HG02938 (cell line): ENCODE measurements at regions not wholly inside any gene's neighbourhood (a gene's known extent, or its start where the extent isn't known, plus 50 kb on each side); places are given as distances from the start of the nearest gene placed in this dataset.
"Not testable (repeated sequence)": the region's sequence is repeated elsewhere in the genome, so short reads cannot be mapped to it uniquely, and the experiment has no call there.

ENCODE experiments used
- ATAC-seq: cut with Tn5 transposase; IDR thresholded peaks from one replicate; pipeline ENCODE4 v1.9.1; 2021; ENCODE audit warnings: mild to moderate bottlenecking, moderate library complexity; ENCODE audit not compliant: unreplicated experiment

DNA sequence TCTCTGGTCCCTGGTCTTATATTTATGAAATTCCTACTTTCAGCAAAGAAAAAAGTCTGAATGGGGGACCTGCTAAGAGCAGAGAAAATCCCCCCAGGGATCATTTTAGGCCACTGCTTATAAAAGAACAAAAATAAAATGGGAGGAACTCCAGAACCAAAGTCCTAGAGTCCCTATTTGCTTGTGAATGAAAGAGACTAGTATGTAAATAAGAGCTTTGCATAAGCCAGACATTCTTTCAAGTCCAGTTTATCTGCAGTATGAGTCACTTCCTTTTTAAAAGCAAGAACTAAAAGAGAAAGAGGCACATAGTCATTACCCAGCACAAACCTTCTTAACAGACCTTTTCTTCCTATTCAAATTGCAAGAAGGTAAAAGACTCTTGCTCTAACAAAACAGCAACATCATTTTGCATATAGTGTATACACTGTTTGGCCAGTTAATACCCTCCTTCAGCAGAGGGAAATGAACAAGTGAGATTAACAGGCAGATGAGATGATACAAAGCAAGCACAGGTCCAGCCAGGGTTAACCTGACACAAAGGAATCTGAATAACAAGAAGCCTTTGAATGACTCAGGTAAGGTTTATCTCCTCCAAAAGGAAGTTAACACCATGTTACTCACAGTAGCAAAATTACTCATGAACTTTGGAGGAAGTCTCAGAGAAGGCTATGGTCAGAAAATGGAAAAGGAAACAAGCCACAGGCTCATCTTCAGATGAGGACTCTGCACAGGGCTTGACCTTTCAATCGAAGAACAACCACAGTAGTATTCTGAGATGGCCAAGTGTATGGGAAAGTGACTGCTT, 87.3 kb downstream of the PHLDA1 start:
- ATAC-seq = peak; percentile 98

DNA sequence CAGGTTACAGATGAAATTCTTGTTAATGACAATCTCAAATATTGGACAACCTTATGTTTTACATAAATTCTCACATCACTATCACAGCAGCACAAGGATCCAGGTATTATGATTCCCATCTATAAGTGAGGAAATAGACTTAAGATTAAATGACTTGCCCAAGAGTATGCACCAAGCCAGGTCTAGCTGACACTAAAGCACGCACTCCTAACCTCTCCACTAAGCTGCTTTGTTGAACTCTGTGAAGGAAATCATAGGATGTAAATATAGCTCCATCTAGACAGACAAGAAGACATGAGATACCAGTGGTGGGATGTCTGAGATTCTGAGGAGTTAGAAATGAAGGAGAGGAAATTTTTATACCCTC, 87.9 kb downstream of the PHLDA1 start:
- ATAC-seq = no peak

DNA sequence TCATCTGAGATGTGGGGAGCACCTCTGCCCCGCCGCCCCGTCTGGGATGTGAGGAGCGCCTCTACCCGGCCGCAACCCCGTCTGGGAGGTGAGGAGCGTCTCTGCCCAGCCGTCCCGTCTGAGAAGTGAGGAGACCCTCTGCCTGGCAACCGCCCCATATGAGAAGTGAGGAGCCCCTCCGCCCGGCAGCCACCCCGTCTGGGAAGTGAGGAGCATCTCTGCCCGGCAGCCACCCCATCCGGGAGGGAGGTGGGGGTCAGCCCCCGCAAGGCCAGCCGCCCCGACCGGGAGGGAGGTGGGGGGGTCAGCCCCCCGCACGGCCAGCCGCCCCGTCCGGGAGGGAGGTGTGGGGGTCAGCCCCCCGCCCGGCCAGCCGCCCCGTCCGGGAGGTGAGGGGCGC, 89.9 kb downstream of the PHLDA1 start:
- not testable (repeated sequence) for ATAC-seq

DNA sequence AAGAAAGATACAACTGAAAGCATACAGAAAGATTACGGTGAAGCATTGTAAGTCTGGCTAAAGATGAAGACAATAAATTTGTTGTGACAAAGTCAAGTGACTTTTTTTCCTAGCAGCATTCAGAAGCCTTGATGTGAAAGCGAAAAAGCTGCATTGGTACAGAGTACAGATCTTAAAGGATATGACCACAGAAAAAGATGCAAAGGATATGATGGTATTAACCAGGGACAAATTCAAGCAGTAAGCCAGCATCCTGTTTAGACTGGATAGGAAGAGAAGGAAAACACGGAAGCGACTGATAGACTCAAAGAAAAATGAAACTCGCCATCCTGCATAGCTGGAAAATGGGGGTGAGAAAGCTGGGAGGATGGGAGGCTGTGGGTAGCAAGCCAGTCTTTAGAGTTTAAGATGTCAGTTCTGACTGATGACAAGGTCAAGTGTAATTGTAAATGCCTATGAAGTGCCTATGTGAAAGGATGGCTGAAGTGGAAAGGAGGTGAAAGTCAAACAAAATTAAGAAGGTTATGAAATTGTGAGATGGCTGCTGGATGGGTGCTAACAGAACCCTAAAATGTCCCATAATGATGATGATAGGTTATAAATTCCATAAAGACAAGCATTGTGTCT, 92.4 kb downstream of the PHLDA1 start:
- ATAC-seq = no peak

DNA sequence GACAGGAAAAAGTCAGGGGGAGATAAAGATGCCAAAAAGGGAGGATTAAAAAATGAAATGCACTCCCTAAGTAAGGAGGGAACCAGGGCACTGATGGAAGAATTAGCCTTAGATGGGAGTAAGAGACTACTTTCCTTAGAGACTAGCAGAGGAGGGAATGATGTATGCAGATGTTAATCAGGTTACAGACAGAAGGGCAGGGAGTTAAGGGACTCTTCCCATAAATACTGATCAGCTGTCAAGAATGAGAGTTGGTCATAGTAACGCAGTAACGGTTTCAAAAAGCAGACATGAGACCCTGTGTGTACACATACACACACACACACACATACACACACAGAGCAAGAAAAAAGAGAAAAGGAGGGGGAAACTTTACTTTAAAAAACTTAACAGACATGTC, 93.4 kb downstream of the PHLDA1 start:
- no peak for ATAC-seq

DNA sequence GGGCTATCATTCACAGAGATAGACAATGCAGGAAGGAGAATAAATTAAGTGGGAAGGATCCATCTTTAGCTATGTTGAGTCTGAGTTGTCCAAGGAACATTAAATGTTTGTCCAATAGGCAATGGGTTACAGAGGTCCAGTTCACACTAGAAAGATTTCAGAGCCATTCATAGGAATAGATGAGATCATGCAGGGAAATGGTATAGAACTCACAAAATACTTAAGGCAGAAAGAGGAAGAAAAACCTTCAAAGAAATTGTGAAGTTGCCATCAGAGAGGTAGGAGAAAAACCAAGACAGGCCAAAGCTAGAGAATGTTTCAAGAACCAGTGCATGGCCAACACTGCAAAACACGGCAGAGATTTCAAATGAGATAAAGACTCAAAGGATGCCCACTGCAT, 94.1 kb downstream of the PHLDA1 start:
- ATAC-seq = no peak

DNA sequence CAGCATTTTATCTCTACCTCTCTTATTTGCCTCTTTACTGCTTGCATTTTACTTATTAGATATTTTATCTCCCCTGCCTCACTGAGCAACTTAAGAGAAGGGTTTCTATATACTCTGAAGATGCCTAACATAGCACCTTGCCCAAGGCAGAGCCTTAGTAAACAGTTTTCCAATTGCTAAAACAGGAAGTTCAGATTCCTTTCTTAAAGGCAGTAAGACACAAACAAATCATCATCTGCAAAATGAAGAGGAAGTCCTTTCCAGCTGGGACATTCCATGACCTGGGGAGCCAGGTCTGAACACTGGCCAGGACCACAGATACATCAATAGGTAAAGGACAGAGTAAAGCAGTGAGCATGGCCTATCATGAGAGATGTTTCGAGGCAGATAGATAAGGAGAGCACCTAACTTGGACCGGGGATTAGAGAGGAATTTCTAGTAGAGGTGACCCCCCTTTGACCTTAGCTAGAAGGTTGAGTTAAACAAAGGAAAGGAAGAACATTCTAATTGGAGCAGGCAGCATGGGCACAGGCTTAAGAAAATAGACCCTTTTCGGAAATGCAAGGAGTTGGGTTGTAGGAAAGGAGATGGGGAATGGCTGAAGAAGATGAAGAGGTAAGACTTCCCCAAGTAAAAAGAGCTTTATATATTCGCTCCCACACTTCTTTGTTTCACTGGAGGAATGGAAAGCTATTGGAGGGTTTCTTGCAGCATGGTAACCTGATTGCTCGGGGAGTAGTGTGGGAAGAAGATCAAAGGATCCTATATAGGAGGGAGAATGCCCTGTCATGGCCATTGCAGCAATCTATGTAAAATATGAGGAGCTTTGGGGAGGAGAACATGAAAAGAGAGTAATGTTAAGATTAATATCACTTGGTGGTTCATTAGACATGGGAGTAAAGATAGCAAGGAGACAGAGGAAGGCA, 94.8 kb downstream of the PHLDA1 start:
- no peak for ATAC-seq

DNA sequence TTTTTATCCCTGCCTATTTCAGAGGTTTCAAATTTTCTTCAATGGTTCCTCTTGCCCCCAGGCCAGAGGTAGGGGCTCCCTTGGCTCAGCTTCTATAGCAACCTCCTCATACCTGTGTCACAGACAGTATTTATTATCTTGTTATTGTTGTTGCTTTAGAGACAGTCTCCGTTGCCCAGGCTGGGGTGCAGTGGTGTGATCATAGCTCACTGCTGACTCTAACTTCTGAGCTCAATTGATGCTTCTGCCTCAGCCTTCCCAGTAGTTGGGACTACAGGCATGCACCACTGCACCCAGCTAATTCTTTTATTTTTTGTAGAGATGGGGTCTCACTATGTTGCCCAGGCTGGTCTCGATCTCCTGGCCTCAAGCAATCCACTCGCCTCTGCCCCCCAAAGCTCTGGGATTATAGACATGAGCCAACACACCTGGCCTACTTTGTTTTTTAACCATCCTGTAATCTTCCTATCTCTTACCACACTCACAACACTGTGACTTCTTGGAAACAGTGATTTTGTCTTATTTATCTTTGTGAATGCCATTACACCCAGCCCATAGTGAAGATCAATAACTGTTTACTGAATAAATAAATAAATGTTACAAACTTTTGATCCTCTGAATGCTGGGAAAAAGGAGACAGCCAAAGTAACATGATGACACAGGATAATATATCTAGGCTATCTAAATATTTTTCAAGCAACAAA, 95.9 kb downstream of the PHLDA1 start:
- ATAC-seq = no peak

DNA sequence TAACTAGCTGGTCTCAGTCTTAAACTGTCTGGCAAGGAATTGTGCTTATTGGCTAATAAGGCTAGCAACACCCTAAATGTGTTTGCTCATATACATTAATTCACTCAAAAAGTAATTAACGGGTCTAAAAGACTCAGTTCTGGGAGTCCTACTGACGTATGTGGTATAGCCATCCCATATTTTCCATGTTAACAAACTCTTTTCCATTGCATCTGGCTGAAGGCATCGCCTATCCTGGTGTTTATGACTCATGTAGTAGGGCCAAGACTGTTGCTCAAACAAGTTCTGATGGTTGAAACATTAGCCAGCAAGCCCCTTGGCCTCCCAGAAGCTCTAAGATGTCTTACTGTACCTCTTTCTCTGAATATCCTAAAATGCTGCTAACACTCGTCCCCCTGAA, 98.5 kb downstream of the PHLDA1 start:
- no peak for ATAC-seq

DNA sequence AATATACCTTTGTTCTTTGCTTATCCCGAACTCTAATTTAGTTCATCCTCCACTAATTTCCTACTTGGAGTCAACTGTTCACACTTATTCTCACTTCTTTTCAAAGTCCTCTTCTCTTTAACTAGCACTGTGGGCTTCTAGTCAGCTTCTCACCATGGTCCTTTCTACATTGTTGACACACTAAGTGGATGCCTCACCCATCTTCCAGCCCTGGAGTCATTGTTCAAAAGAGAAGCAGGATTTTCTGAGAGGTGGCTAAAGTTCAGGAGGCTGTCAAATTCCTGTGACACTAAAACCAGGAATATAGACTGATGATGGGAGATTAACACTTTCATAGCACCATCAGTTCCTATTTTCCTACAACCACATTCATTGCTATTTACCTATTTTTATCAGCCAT, 99.3 kb downstream of the PHLDA1 start:
- ATAC-seq = no peak

DNA sequence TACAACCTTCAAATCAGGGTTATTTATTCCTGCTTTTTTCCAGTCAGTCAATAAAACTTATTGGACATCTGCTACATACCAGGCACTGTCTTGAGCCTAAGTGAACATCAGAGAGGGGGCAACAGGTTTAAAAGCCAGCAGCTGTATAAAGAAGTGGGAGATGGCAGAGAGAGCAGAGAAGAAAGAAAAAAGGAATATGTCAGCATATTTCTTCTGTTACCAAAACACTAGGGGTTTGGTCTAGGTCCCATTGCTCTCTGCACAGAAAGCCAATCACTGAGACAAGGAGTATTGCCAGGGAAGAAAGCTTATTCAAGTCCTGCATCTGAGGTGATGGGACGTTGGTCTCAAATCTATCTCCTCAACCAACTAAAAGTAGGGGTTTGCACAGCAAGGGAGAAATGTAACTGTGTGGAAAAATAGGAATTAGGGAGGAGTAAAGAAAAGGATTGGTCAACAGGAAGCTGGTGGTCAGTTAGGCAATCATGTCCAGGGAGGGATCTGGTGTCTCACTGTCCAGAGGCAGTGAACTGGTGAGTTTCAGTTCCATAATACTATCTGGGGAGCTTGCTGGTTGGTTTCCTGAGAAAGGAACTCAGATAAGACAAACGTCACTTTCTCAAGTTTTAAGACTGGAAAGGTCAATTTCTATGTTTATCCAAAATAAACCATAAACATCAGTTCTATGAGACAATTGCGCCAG, 107.5 kb downstream of the PHLDA1 start:
- no peak for ATAC-seq

DNA sequence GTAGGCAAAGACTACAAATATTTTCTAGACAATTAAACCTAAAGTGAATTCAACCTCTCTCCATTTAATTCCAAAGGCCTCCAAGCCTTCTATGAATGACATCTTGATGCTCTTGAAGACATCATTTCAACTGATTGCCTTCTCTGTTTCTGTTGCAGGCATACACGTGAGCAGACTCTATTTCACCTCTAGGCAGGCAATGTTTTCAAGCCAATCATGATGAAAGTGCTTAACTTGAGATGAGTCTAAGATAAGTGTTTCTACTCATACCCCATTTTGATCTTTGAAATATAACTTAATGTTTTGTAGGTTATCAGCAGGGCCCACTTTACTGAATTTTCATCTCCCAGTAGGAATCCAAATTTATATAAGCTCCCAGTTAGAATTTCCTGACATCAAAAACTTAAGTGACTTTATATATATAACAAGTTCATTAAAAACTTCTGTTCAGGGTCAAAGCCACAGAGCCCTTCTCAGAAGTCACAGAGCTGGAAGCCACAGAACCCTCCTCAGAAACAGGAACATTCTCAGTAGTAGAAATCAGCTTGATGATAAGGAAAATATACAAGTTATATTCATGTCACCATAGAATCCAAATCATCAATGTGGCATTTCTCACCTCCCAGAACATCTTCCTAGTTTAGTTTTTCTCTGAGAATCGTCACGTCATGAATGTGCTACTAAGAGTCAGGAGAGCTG, 108.5 kb downstream of the PHLDA1 start:
- ATAC-seq = no peak

DNA sequence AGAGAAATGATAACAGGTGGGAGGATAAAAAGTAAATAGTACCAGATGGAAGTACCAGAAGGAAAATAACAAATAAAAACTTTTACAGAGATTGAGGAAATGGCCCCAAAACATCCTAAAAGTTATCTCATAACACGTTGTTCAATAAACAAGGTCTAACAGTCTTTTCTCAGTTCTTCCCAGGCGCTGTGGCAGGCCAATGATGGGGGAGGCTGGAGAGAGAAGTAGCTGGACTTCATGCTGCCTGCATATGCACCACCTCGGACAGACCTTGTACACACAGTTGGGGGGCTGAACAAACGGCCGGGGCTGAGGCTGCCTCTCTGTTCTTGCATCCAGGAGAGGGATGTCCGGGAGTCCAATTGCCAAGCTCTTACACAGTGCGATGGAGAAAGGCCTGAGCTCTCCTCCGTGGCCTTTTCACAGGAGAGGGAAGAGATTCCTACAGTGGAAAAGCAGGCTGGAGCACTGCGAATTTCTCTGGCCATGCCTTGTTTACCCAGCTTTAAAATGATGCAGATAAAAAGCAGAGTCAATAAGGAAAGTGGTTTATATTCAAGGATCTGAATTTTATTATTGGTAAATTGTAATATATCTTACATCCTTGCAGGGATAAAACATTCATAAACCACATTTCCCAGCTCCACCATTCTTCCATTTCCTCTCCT, 109.8 kb downstream of the PHLDA1 start:
- no peak for ATAC-seq

DNA sequence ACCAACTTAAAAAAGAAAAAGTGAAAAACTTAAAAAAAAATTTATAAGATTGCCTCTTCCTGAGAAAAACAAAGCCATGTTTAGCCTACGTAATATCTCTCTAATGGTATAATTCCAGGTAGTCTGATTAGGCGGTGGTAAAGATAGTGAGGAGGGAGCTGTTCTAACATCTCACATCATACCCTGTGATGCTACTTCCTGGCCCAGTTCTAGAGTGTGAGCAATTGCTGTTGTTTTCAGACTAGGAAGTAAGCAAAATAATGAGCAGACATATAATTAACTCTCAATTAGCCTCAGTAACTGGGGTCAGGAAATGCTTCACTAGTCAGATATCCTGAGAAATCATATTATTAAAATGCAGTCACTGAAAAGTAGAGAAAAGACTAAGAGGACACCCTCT, 113.9 kb downstream of the PHLDA1 start:
- ATAC-seq = no peak

DNA sequence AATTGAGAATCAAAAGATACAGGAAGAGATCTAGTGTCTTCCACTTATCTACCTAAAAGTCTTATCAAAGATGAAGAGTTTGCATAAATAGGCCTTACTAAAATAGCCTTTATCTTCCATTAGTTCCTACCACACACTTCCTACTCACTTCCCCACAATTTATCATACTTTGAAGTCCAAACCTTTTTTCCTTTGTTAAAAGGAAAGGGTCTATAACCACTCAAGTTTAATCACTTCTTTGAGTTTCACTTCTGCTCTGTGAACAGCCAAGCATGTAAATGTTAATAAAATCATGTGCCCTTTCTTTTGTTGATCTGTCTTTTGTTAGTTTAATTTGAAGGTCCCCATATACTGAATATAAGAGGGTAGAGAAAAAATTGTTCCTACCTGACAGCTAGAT, 114.5 kb downstream of the PHLDA1 start:
- ATAC-seq = peak; percentile 75

DNA sequence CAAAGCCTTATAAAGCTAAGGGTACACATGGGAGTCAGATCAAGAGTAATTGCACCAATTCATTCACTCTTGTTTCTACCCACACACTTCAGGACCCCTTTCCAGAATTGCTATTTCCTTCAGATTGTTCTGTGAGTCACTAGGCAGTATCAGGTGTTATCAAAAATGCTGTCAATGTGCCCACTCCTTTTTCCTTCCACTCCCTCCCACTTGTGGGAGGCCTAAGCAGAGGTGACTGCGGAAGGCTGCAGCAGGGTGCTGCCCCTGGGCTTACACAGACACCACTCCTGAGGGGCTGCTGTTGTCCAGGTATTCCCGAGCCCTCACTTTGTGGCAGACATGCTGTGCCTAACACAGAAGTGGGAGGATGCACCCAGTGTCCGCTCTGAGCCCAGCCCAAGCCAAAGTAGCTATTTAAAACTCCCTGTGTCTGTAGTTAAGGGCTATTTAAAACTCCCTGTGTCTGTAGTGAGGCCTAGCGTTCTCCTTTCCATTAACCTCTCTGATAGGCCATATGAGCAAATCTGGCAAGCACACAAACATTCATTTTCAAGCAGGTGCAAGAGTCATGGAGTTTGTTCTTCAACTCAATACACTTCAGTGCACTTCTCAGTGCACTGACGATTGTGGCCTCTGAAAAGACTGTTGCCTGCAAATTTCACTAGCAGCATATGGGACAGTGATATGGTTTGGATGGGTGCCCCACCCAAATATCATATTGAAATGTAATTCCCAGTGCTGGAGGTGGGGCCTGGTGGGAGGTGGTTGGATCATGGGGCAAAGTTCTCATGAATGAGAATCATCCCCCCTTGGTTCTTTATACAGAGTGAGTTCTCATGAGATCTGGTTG, 117.8 kb downstream of the PHLDA1 start:
- no peak for ATAC-seq

DNA sequence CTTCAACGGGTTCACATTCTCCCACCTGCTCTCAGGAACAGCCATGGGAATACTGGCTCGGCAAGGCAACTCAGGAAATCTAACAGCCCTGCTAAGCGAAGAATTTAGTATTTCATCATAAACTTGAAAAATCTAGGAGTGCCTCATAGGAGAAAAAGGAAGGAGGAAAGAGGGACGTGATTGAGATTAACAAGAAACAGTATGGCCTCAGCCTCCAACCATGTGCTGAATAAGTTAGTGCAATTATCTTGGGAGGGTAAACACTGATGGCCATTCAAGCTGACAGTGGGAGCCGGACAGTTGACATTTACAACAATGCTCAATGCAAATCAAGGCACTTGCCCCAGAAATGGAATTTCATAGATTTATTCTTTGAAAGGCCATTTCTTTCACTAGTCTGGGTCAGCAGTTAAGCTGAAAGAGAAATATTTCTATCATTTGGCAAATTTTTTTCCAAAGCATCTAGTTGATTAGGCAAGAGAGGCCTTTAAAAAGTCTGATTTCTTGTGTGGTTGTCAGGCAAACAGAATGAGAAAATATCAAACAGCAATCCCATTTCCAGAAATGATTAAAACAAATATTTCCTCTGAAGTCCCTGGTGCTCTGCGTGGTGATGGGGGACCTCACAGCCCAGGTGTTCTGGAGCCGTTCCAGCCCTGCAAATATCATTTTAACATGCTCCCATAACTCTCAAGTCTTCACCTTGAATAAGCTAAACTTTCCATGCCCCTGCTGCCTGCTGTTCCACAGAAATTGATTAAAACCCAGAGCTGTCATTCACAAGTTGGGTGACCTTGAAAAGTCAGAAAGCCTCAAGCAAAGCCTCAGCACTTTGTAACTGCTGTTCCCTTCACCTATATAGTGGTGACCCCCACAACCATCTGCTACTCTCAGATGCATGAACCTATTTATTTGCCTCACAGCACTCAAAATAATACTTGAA, 121.6 kb downstream of the PHLDA1 start:
- no peak for ATAC-seq
